ENCODE measurements at regions not wholly inside any gene's neighbourhood (a gene's known extent, or its start where the extent isn't known, plus 50 kb on each side); places are given as distances from the start of the nearest gene placed in this dataset.

DNA sequence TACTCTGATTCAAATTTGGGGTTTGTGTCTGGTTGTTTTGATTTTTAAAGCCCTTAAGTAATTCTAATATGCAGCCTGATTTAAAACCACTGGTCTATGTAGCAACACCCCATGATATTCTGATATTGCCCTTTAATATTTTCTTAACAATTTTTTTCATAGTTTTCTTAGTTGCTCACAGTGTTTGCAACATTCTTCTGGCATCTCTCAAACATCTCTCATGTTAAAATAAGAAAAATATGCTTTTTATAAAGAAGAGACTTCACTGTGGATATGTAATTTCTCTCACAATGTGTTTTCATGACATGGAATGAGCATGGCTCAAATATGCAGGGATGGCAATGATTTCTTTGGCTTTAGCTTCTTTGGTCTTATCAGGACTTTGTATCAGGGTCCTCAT lies 183.7 kb downstream of the TAF11L14 start:
- TF ChIP-seq, protein P1, sequence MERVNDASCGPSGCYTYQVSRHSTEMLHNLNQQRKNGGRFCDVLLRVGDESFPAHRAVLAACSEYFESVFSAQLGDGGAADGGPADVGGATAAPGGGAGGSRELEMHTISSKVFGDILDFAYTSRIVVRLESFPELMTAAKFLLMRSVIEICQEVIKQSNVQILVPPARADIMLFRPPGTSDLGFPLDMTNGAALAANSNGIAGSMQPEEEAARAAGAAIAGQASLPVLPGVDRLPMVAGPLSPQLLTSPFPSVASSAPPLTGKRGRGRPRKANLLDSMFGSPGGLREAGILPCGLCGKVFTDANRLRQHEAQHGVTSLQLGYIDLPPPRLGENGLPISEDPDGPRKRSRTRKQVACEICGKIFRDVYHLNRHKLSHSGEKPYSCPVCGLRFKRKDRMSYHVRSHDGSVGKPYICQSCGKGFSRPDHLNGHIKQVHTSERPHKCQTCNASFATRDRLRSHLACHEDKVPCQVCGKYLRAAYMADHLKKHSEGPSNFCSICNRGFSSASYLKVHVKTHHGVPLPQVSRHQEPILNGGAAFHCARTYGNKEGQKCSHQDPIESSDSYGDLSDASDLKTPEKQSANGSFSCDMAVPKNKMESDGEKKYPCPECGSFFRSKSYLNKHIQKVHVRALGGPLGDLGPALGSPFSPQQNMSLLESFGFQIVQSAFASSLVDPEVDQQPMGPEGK (CRISPR knock-in tag; IDR thresholded peaks at IDR 0.05) = no peak
- TF ChIP-seq NFIC (IDR thresholded peaks at IDR 0.05; ENCODE audit: low read length) (no peak), SRF (IDR thresholded peaks at IDR 0.05; ENCODE audit: low read depth, low read length) (no peak), ZBTB3 (CRISPR knock-in tag; IDR thresholded peaks at IDR 0.05; ENCODE audit: borderline replicate concordance, low read depth) (no peak)
- TF ChIP-seq, protein P2, sequence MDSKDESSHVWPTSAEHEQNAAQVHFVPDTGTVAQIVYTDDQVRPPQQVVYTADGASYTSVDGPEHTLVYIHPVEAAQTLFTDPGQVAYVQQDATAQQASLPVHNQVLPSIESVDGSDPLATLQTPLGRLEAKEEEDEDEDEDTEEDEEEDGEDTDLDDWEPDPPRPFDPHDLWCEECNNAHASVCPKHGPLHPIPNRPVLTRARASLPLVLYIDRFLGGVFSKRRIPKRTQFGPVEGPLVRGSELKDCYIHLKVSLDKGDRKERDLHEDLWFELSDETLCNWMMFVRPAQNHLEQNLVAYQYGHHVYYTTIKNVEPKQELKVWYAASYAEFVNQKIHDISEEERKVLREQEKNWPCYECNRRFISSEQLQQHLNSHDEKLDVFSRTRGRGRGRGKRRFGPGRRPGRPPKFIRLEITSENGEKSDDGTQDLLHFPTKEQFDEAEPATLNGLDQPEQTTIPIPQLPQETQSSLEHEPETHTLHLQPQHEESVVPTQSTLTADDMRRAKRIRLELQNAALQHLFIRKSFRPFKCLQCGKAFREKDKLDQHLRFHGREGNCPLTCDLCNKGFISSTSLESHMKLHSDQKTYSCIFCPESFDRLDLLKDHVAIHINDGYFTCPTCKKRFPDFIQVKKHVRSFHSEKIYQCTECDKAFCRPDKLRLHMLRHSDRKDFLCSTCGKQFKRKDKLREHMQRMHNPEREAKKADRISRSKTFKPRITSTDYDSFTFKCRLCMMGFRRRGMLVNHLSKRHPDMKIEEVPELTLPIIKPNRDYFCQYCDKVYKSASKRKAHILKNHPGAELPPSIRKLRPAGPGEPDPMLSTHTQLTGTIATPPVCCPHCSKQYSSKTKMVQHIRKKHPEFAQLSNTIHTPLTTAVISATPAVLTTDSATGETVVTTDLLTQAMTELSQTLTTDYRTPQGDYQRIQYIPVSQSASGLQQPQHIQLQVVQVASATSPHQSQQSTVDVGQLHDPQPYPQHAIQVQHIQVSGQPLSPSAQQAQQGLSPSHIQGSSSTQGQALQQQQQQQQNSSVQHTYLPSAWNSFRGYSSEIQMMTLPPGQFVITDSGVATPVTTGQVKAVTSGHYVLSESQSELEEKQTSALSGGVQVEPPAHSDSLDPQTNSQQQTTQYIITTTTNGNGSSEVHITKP (CRISPR knock-in tag; IDR thresholded peaks at IDR 0.05; ENCODE audit: low read depth) = no peak

All from HepG2 (cell line).